IPS DF 19.7 (cell line): ENCODE measurements at regions not wholly inside any gene's neighbourhood (a gene's known extent, or its start where the extent isn't known, plus 50 kb on each side); places are given as distances from the start of the nearest gene placed in this dataset.

Experiments used
- DNase-seq: peaks from one replicate; pipeline ENCODE4 v3.0.0-alpha.2; 2013; ENCODE audit warnings: low read depth, low spot score

- DNase-seq: no peak
These were observed 235.6 kb upstream of the HS6ST1 start for GRCh38 chr2:128554151-128554769.

- no peak for DNase-seq
These were observed 236.8 kb upstream of the HS6ST1 start for GRCh38 chr2:128555433-128555832.

DNA sequence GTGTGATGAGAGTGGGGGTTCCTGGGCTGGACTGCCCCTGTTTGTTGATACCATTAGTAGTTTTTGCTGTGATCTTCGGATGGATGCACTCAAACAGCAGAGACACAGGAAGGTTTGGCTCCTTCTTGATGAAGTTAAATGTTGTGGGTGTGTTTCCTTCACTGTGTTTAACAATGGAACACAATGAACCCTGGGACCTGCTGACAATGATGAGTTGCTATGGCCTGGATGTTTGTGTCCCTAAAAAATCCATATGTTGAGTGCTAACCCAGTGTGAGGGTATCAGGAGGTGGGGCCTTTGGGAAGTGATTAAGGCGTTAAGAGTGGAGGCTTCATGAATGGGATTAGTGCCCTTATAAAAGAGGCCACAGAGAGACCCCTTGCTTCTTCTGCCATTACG is 237.4 kb upstream of the HS6ST1 start:
- no peak for DNase-seq

GRCh38 chr2:128556633-128557032 is 238.0 kb upstream of the HS6ST1 start:
- DNase-seq: no peak

DNA sequence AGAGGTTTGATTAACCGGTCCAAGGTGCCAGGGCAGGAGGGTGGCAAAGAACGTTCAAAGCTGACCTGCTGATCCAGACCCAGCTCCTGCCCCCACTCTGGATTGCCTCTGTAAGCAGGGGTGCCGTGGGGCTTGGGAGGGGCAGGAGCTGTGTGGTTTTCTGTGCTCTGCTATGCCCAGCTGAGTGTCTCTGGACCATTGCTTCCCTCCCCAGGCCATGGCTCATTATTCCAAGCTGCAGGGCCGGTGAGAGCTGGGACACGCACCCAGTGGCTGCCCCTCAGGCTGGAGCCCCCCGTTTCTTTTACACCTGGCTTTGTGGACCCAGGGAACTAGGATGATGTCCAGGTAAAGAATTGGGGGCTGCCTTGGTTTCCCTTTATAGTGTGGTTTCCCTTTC is 238.4 kb upstream of the HS6ST1 start:
- DNase-seq: no peak

DNA sequence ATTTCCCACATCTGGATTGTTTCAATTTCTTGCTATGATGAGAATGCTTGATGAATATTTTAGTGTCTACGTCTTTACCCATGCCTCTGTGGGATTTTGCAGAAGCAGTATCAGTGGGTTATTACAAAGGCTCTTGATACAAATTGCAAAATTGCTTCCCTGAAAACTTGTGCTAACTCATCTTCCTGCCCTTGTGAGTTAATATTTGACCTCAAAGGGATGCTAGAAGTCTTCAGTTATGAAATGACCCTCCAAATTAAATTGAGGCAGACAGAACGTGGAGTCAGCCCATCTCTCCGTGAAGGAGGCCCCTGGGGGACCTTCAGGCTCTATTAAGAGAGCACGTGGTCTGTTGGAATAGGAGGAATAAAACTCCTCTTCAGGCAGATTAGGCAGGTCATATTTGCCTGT is 239.2 kb upstream of the HS6ST1 start:
- DNase-seq: no peak

GRCh38 chr2:128558441-128558840 is 239.8 kb upstream of the HS6ST1 start:
- DNase-seq: no peak

DNA sequence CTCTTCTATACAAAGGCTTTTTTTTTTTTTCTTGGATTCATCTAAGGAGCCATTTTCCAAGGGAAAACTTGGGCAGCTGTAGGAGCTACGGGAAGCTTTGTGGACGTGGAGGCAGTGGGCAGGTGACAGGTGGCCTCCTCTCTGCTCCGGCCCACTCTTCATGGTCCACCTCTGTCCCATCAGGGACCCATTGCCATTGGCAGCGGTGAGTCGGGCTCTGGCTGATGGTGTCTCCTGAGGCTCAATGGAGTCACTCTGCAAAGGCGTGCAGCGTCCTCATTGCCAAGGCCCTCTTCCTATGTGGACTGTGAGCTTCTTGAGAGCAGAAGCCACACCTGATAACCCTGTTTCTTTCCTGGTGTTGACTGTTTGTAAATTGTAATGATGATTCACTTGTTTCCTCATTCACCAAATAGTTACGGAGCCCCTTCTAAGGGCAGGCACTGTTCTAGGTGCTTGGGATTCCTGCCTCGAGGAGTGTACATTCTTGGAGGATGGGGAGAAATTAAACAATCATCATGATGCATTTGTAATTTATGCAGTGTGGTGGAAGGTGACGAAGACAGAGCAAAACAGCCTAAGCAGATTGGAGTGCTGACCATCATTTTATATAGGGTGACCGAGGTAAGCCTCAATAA is 240.3 kb upstream of the HS6ST1 start:
- DNase-seq: no peak

DNA sequence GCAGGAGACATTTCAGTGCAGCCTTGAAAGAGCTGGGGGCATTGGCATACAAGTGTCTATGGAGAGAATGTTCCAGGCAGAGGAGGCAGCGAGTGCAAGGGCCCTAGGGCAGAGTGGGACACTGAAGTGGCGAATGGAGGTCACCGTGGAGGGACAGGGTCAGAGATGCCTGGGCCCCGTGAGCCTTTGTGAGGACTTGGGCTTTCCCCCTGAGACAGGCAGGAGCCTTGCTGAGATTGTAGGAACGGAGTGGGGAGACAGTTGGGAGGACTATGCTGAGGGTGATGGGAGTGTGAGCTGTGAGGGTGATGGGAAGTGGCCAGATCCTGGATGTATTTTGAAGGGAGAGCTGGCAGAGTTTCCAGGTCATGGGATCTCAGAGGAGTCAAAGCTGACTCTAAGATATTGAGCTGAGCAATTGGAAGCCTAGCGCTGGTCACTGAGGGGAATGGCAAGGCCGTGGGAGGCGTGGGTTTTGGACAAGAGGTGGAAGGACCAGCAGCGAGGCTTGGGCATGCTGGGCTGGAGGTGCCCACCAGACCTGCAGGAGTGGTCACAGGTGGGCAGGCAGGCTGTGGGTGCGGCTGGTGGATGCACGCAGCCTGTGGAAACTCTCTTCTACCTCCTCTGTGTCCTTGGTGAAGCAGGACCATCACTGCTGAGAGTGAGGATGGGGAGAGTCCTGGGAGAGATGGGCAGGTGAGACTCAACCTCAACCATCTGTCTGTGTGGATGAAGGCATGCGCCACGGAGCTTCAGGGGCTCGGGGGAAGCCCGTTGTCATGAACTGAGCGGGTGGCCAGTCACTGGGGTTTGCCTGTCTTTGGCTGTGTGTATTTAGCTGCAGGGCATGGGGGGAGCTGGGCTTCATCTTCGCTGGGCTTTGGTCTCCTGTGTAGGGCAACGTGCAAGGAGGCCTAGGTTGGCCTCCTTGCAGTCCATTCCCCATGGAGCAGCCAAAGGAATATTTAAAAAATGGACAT is 241.2 kb upstream of the HS6ST1 start:
- no peak for DNase-seq

DNA sequence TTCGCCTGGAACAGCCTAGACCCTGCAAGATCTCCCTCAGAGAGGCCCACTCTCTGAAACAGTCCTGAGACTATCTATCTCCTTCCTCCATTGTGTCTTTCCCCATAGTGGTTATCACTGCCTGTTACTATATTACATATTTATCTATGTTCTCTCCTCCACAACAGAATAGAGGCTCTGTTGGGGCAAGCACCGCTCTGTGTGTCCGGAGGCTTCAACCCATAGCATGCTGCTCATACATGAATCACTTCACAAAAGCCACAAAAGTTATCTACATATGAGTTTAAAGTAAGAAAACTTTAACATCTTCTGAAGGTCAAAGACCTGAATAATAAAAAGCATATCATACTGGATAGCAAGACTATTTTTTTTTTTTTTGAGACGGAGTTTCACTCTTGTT is 242.1 kb upstream of the HS6ST1 start:
- DNase-seq: no peak

DNA sequence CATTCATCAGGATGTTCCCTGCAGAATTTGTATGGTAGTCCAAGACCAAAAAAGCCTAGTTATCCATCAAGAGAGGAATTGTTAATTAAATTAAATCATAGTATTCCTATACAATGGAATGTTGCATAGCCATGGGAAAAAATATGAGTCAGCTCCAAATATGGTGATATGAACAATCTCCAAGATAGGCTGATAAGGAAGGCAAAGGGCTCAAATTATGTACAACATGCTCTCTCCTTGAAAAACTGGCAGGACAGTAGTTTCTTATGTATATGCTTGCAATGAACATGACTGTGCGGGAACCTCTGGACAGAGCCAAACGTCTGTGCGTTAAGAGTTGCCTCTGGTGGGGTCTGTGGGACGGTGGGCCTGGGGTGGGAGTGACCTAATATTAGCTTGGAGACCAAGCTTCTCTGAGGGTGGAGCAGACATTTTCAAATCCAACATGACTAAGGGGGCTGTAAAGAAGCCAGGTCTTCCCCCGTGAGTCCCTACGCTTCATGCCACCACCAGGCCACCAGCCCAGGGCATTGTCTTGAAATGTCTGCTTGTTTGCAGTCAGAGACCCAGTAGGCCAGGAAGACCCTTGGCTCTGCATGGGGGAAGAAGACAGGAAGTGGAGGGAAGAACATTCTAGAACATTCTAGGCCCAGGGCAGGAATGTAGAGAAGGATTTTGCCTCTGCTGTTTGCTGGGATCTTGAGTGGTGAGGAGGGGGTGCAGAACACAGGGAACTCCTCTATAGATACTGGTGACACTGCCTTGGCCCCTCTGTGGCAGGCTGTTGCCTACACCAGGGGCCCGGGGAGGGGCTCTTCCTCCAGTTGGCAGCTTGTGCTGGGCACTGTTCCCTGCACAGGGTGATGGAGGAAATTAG is 244.0 kb upstream of the HS6ST1 start:
- no peak for DNase-seq

DNA sequence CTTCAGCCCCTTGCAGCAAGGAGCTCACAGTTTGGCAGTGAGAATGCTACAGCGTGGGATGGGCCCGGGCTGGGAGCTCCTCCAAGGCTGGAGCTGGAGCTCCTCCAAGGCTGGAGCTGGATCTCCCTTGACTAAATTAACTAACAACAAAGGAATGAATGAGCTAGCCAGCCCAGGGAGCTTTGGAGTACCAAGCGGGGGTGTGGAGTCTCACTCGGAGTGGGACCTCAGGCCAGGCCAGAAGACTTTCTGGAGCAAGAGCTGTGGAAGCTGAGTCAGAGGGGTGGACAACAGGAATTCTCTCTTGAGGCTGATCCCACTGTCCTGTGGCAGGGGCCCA is 244.7 kb upstream of the HS6ST1 start:
- no peak for DNase-seq

DNA sequence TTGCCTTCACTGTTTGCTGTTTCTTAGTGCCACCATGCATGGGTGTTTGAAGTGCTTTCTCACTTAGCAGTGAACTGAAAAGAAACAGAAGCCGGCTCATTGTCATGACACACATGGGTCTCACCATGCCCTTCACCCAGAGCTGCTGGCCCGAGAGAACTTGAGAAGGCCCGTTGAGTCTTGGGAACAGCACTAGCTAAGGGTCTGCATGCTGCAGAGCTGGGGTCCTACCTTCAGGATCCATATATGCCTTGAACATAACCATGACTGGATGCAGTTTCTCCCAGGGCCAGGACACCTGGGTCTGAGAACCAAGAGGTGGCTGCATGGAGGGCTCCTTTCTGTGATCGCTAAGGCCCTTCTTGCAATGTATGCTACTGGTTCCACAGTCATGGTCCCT is 245.5 kb upstream of the HS6ST1 start:
- DNase-seq: no peak

DNA sequence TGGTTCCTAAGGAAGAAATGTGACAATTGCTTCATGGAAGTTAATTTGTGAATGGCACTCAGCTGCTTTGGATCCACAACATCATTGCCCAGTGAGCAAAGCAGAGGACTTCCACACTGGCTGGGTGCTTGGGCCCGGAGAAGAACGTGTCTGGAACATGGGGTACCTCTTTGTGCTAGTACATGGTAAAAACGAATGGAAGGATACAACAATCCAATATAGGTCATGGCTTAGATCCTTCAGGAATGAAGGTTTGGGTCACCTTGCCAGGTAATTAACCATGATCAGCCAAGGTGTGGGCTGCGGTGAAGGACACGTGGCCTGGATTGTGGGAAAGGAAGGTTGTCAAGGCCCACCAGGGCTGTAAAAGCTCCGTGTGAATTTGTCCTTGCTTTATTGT is 245.9 kb upstream of the HS6ST1 start:
- no peak for DNase-seq

DNA sequence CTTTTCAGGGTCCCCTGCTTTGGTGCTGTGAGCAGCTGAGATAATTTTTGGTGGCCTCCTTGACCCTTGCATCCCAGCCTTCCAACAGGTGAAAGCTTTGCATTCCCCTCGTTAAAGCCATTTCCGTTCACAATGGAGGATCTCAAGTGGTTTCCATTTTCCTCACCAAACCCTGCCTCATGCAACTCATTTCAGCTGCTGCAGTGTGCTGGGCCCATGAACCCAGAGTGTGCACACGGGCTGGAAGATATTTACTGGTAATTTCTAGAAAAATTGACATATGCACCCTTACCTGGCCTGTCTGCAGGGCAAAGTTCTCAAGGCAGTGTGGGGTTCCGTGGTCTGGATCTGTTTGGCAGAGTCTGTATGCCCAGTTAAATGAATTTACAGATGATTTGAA is 246.8 kb upstream of the HS6ST1 start:
- DNase-seq: no peak

GRCh38 chr2:128566671-128567070 is 248.0 kb upstream of the HS6ST1 start:
- DNase-seq: no peak

DNA sequence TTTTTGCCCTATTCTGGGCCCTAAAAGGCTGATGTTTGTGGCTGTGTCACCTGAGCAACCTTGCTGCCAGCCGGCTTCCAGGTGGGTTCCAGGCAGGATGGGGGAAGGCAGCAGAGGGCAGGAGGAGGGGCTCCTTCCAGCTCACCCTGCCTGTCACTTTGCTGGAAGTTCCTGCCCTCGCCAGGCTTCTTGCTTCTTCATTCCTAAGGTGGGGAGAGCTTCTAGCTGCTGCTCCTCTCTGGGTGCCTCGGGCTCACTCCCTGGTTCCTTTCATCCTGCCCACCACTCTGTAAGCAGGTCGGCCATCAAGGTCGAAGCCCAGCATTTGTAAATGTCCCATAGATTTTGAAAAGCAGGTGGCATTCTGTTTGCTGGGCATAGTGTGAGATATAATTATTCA is 249.4 kb upstream of the HS6ST1 start:
- peak; percentile 72 for DNase-seq

GRCh38 chr2:128573116-128573515 is 254.4 kb upstream of the HS6ST1 start:
- DNase-seq: no peak

GRCh38 chr2:128573531-128573930 is 254.9 kb upstream of the HS6ST1 start:
- no peak for DNase-seq

GRCh38 chr2:128577141-128577930 is 258.7 kb upstream of the HS6ST1 start:
- no peak for DNase-seq
